HepG2 (cell line): ENCODE measurements at regions not wholly inside any gene's neighbourhood (a gene's known extent, or its start where the extent isn't known, plus 50 kb on each side); places are given as distances from the start of the nearest gene placed in this dataset.

Source experiments
- ATF5 ChIP-seq: sonication (generic); formaldehyde crosslinking; IDR thresholded peaks from 2 replicates; pipeline ENCODE4 v1.4.0; 2020; ENCODE audit warnings: mild to moderate bottlenecking, low read depth, missing genetic modification reagents
- CHD4 ChIP-seq: fragments of 200-600 bp; sonication (generic); IDR thresholded peaks from 2 replicates; pipeline ENCODE4 v1.7.0; 2017; ENCODE audit warnings: mild to moderate bottlenecking, low read length, borderline replicate concordance
- CTCF ChIP-seq: sonication (generic); formaldehyde crosslinking; IDR thresholded peaks from 2 replicates; pipeline ENCODE4 v1.5.0; 2020; ENCODE audit warnings: mild to moderate bottlenecking, missing genetic modification reagents, moderate library complexity
- GABPA ChIP-seq, 2 experiments: IDR thresholded peaks; 2 replicates each; pipeline ENCODE4 v1.6.1; 2011 to 2016; ENCODE audit warnings: low read depth in 2 of 2, low read length in 1 of 2, missing biosample characterization in 1 of 2, missing genetic modification characterization in 1 of 2
- HCFC1 ChIP-seq: fragments of 150-350 bp; IDR thresholded peaks from 2 replicates; pipeline ENCODE4 v1.6.1; 2014; ENCODE audit warnings: low read depth, low read length
- LCORL ChIP-seq, 2 experiments: fragments of 450-650 bp in 1 of 2; sonication (generic) in 1 of 2; formaldehyde crosslinking in 1 of 2; IDR thresholded peaks; 2 replicates each; pipeline versions ENCODE4 v1.5.0 to v1.6.1; 2017 to 2020; ENCODE audit warnings: antibody characterized with exemption in 1 of 2, missing genetic modification reagents in 1 of 2
- NR2F6 ChIP-seq, 2 experiments: IDR thresholded peaks; 2 replicates each; pipeline ENCODE4 v1.6.1; 2016; ENCODE audit warnings: antibody characterized with exemption in 1 of 2, mild to moderate bottlenecking in 1 of 2
- POLR2A ChIP-seq, 2 experiments: IDR thresholded peaks; 2 replicates each; pipeline ENCODE4 v1.6.1; 2011; ENCODE audit warnings: low read depth in 2 of 2, low read length in 2 of 2, mild to moderate bottlenecking in 1 of 2, moderate library complexity in 1 of 2; ENCODE audit not compliant: insufficient read depth in 1 of 2
- POLR2AphosphoS5 ChIP-seq: IDR thresholded peaks from 2 replicates; pipeline ENCODE4 v1.6.1; 2012; ENCODE audit warnings: low read depth, low read length
- ZKSCAN1 ChIP-seq: fragments of 150-350 bp; IDR thresholded peaks from 2 replicates; pipeline ENCODE4 v1.6.1; 2014; ENCODE audit warnings: low read length
- ZNF530 ChIP-seq: sonication (generic); formaldehyde crosslinking; IDR thresholded peaks from 2 replicates; pipeline ENCODE4 v1.5.0; 2020; ENCODE audit warnings: low read depth, mild to moderate bottlenecking, missing genetic modification reagents
- ZNF558 ChIP-seq: sonication (generic); formaldehyde crosslinking; IDR thresholded peaks from 2 replicates; pipeline ENCODE4 v1.9.0; 2022; ENCODE audit warnings: mild to moderate bottlenecking, missing genetic modification reagents, borderline replicate concordance
- TF ChIP-seq, protein P1 (sequence below): sonication (generic); formaldehyde crosslinking; IDR thresholded peaks from 2 replicates; pipeline ENCODE4 v1.5.0; 2020; ENCODE audit warnings: missing genetic modification reagents

GRCh38 chr14:85052646-85053045 lies 477.3 kb upstream of the FLRT2 start:
- TF ChIP-seq CHD4: no peak
- TF ChIP-seq LCORL (IDR thresholded peaks at IDR 0.05): no peak
- TF ChIP-seq LCORL (CRISPR knock-in tag; IDR thresholded peaks at IDR 0.05): no peak
- no peak for TF ChIP-seq GABPA (IDR thresholded peaks at IDR 0.05; ENCODE audit: low read depth, low read length)
- no peak for TF ChIP-seq GABPA (CRISPR knock-in tag; IDR thresholded peaks at IDR 0.05; ENCODE audit: low read depth)
- no peak for TF ChIP-seq POLR2AphosphoS5
- TF ChIP-seq, protein P1, sequence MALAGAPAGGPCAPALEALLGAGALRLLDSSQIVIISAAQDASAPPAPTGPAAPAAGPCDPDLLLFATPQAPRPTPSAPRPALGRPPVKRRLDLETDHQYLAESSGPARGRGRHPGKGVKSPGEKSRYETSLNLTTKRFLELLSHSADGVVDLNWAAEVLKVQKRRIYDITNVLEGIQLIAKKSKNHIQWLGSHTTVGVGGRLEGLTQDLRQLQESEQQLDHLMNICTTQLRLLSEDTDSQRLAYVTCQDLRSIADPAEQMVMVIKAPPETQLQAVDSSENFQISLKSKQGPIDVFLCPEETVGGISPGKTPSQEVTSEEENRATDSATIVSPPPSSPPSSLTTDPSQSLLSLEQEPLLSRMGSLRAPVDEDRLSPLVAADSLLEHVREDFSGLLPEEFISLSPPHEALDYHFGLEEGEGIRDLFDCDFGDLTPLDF: no peak
- TF ChIP-seq ATF5 (CRISPR knock-in tag): no peak
- TF ChIP-seq ZNF530 (CRISPR knock-in tag): no peak
- no peak for TF ChIP-seq NR2F6 (IDR thresholded peaks at IDR 0.05)
- TF ChIP-seq NR2F6 (CRISPR knock-in tag; IDR thresholded peaks at IDR 0.05): no peak
- no peak for TF ChIP-seq CTCF (CRISPR knock-in tag)
- no peak for TF ChIP-seq POLR2A (IDR thresholded peaks at IDR 0.05; ENCODE audit: insufficient read depth in 1 of 2, low read depth in 2 of 2, low read length in 2 of 2)
- TF ChIP-seq ZNF558 (CRISPR knock-in tag): no peak
- TF ChIP-seq HCFC1: no peak
- no peak for TF ChIP-seq ZKSCAN1
